ENCODE measurements at regions not wholly inside any gene's neighbourhood (a gene's known extent, or its start where the extent isn't known, plus 50 kb on each side); places are given as distances from the start of the nearest gene placed in this dataset.

DNA sequence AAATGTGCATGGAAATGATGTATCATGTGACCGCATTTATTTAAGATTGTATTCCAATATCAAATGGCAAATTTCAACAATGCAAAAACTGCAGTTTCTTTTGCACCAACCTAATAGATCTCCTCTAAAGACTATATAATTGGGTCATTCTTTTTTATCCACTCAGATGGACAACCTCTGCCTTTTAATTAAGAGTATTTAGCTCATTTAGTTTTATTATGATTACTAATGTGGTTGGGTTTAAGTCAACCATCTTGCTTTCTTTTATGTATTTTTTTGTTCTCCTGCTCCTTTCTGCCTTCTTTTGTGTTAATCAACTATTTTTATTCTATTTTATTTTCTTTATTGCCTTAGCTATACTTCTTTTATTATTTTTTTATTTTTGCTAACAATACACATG, 468.5 kb upstream of the MKI67 start:
- H3K4me3 Mint-ChIP-seq, result no peak overlapping the region
- peaks cover 0 to 6% (median 0%) of the 10 kb centered on the region in 5 donors for H3K27me3 Mint-ChIP-seq
- no peak for DNase-seq
- no peak overlapping the region for H3K27ac Mint-ChIP-seq
- POLR2A ChIA-PET, result no interaction called here
- peaks cover 0 to 28% (median 6%) of the 10 kb centered on the region in 9 donors for H3K9me3 Mint-ChIP-seq
- no peak for ATAC-seq
- H3K36me3 Mint-ChIP-seq, result peaks cover 0 to 12% (median 0%) of the 10 kb centered on the region in 3 donors
- H3K4me1 Mint-ChIP-seq, result no peaks in the 10 kb centered on the region

DNA sequence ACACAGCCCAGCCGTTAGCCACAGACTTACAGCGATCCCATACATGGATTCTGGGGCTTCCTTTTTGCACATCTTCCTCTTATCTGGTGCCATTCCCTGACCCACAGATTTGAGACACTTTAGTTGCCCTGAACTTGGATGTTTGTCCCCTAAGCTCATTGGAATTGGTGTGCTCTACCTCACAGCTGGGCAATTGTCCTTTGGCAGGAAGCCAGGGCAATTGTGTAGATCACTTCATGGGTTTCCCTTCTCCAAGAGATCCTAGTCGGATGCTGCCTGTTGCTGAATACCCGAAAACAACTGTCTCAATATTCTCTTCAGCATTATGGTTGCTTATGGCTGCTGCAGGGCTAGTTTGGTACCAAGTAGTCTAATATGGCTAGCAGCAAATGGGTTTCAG, 470.7 kb upstream of the MKI67 start:
- peaks cover 0 to 12% (median 0%) of the 10 kb centered on the region in 3 donors for H3K36me3 Mint-ChIP-seq
- ATAC-seq, result no peak
- peaks cover 0 to 28% (median 6%) of the 10 kb centered on the region in 9 donors for H3K9me3 Mint-ChIP-seq
- H3K27ac Mint-ChIP-seq, result no peak overlapping the region
- H3K4me1 Mint-ChIP-seq, result no peaks in the 10 kb centered on the region
- no peak overlapping the region for H3K4me3 Mint-ChIP-seq
- no peak for DNase-seq
- H3K27me3 Mint-ChIP-seq, result peaks cover 0 to 6% (median 0%) of the 10 kb centered on the region in 5 donors
- POLR2A ChIA-PET, result no interaction called here

DNA sequence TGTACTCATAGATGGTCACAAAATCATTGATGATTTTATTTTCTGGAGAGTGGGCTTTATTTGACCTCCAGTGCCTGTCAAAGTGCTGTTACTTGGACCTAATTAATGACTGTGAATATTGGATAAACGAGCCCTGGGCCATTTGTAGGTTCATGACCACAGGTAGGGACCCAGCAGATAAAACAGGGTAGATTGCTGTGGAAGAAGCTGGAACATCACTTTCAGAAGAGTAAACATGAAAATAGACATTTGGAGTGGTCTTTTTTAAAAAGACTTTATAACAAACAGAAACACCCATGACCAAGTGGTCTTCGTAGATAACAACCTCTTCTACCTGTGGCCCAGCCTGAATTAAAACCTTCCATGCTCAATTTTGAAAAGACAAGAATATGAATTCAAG, 472.8 kb upstream of the MKI67 start:
- ATAC-seq, result no peak
- Mint-ChIP-seq H3K9me3 (peaks cover 0 to 24% (median 4%) of the 10 kb centered on the region in 9 donors), H3K27me3 (peaks cover 0 to 7% (median 3%) of the 10 kb centered on the region in 5 donors), H3K4me1 (no peaks in the 10 kb centered on the region), H3K36me3 (peaks cover 0 to 12% (median 0%) of the 10 kb centered on the region in 3 donors), H3K27ac (no peak overlapping the region), H3K4me3 (no peak overlapping the region)
- DNase-seq, result no peak
- POLR2A ChIA-PET, result no interaction called here

DNA sequence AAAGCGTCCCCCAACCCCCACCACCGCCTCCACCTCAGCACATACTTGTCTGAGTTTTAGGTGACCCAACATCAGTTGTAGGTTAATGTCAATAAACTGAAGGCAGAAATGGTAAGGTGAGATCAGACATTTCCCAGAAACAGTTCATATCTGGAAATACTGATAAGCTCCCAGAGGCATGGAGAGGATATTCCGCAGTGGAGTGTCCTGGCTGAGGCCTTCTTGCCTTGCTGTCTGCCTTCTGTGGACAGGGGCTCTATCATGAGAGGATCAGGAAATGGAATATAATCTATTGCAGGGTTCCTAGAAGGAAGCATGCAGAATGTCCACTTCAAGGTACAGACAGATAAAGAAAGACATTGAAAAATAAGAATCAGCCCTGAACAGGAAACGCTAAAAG, 473.3 kb upstream of the MKI67 start:
- Mint-ChIP-seq H3K36me3 (peaks cover 0 to 12% (median 0%) of the 10 kb centered on the region in 3 donors), H3K4me1 (no peaks in the 10 kb centered on the region), H3K27me3 (peaks cover 0 to 7% (median 3%) of the 10 kb centered on the region in 5 donors), H3K9me3 (peaks cover 0 to 21% (median 4%) of the 10 kb centered on the region in 9 donors), H3K27ac (no peak overlapping the region), H3K4me3 (no peak overlapping the region)
- POLR2A ChIA-PET, result no interaction called here
- no peak for ATAC-seq
- no peak for DNase-seq

DNA sequence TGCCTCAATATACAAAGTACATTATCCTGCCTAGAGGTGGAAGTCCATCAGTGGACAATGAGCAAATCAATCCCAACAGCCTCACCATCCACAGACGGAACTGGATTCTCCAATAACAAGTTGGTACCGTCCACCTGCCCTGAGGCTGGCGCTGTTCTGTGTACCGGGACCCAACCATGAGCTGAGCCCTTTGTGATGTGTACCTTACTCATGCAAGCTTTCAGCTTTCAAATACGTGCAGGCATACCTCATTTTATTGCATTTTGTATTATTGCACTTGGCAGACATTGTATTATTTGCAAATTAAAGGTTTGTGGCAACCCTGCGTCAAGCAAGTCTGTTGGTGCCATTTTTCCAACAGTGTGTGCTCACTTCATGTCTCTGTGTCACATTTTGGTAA, 476.0 kb upstream of the MKI67 start:
- Mint-ChIP-seq H3K9me3 (no peaks in the 10 kb centered on the region), H3K36me3 (no peaks in the 10 kb centered on the region)
- DNase-seq, result no peak

DNA sequence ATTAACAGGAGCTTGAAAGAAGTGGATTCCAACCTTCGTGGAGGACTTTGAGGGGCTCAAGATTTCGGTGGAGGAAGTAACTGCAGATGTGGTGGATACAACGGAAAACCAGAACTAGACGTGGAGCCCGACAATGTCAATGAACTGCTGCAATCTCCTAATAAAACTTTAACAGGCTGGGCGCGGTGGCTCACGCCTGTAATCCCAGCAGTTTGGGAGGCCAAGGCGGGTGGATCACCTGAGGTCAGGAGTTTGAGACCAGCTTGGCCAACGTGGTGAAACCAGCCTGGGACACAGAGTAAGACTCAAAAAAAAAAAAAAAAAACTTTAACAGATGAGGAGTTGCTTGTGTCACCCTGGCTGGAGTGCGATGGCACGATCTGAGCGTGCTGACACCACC, 477.8 kb upstream of the MKI67 start:
- no peaks in the 10 kb centered on the region for H3K4me1 Mint-ChIP-seq
- H3K27ac Mint-ChIP-seq, result no peak overlapping the region
- no peak overlapping the region for H3K4me3 Mint-ChIP-seq
- no peaks in the 10 kb centered on the region for H3K36me3 Mint-ChIP-seq
- DNase-seq (no peak), ATAC-seq (no peak)
- H3K9me3 Mint-ChIP-seq, result no peaks in the 10 kb centered on the region
- POLR2A ChIA-PET, result no interaction called here
- peaks cover 0 to 11% (median 3%) of the 10 kb centered on the region in 5 donors for H3K27me3 Mint-ChIP-seq

More for the DNA sequence above, 476.0 kb upstream of the MKI67 start:
- no peak overlapping the region for H3K4me3 Mint-ChIP-seq
- no peak overlapping the region for H3K27ac Mint-ChIP-seq
- H3K4me1 Mint-ChIP-seq, result no peaks in the 10 kb centered on the region
- no peak for ATAC-seq
- H3K27me3 Mint-ChIP-seq, result peaks cover 0 to 5% (median 3%) of the 10 kb centered on the region in 5 donors
- POLR2A ChIA-PET, result no interaction called here

DNA sequence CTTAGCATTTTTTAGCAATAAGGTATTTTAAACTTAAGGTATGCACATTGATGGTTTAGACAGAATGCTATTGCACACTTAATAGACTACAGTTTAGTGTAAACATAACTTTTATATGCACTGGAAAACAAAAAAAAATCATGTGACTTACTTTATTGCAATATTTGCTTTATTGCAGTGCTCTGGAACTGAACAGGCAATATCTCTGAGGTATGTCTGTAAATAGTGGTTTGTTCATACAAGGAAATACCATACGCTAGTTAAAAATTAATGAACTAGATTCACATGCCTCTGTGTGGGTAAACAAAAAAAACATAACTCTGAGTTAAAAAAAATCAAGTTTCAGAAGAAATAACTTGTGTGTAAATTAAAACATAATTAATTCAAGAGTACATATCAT, 479.0 kb upstream of the MKI67 start:
- H3K36me3 Mint-ChIP-seq, result no peaks in the 10 kb centered on the region
- DNase-seq (no peak), ATAC-seq (no peak)
- POLR2A ChIA-PET, result no interaction called here
- peaks cover 0 to 11% (median 3%) of the 10 kb centered on the region in 5 donors for H3K27me3 Mint-ChIP-seq
- H3K4me1 Mint-ChIP-seq, result no peaks in the 10 kb centered on the region
- H3K4me3 Mint-ChIP-seq, result no peak overlapping the region
- no peak overlapping the region for H3K27ac Mint-ChIP-seq
- H3K9me3 Mint-ChIP-seq, result no peaks in the 10 kb centered on the region

DNA sequence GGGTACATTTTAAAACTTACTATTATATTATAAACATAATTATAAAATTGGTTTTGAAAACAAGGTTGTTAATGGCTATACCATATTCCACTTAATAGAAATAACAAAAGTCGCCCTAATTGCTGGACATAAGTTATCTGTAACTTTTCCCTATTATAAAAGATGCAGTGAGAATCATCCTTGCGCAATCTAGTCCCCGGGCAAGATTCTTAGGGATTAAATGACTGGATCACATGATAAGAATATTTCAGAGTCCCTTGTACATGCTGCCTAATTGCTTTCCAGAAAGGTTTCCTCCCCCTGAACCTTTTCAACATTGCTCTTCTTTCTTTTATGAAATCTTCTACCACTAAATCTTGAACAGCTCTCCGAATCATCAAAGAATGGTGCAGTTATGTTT, 479.8 kb upstream of the MKI67 start:
- H3K36me3 Mint-ChIP-seq, result no peaks in the 10 kb centered on the region
- POLR2A ChIA-PET, result no interaction called here
- no peaks in the 10 kb centered on the region for H3K9me3 Mint-ChIP-seq
- no peak overlapping the region for H3K4me3 Mint-ChIP-seq
- DNase-seq (no peak), ATAC-seq (no peak)
- H3K4me1 Mint-ChIP-seq, result no peaks in the 10 kb centered on the region
- H3K27ac Mint-ChIP-seq, result no peak overlapping the region
- H3K27me3 Mint-ChIP-seq, result peaks cover 0 to 11% (median 3%) of the 10 kb centered on the region in 5 donors

DNA sequence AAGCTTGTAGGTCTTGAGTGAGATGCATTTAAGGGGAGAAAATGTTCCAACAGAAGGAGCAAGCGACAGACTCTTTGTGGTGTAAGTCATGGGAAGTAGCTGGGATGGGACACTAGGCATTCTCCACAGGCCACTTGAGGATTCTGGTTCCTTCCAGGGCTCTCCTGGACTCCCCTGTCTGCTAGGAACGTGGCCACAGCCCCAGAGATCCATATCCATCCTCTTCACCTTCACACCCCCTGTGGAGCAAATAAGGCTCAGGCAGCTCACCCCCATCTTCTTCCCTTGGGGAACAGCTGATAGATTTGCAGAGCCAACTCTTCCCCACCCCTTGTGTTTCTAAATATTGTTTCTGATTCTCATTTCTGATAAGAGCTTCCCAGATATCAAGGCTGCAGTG, 482.6 kb upstream of the MKI67 start:
- no peak overlapping the region for H3K4me3 Mint-ChIP-seq
- H3K27ac Mint-ChIP-seq, result no peak overlapping the region
- DNase-seq (no peak), ATAC-seq (no peak)
- H3K36me3 Mint-ChIP-seq, result no peaks in the 10 kb centered on the region
- H3K9me3 Mint-ChIP-seq, result no peaks in the 10 kb centered on the region
- H3K4me1 Mint-ChIP-seq, result no peaks in the 10 kb centered on the region
- H3K27me3 Mint-ChIP-seq, result peaks cover 0 to 11% (median 4%) of the 10 kb centered on the region in 5 donors
- POLR2A ChIA-PET, result no interaction called here

DNA sequence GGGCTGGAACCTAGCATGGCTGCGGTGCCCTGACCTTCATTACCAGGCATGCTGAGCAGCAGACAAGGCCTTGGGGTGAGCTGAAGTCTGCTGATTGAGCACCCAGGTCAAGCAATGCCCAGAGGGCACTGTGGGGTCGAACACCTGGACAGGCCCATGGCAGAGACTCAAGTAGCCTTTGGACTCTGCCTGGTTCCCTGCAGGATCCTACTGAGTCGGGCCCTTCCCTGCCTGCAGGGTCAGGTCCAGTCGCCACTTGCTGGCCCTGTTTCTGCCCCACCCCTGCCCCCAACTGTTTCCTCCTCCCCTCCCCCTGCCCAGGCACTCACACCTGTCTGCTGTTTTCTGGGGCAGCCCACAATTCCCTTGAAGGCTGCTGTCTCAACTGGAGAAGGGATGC, 483.2 kb upstream of the MKI67 start:
- POLR2A ChIA-PET, result no interaction called here
- Mint-ChIP-seq H3K36me3 (no peaks in the 10 kb centered on the region), H3K27me3 (peaks cover 0 to 15% (median 4%) of the 10 kb centered on the region in 5 donors), H3K27ac (no peak overlapping the region), H3K9me3 (no peaks in the 10 kb centered on the region), H3K4me3 (no peak overlapping the region), H3K4me1 (no peaks in the 10 kb centered on the region)
- no peak for DNase-seq
- ATAC-seq, result no peak

DNA sequence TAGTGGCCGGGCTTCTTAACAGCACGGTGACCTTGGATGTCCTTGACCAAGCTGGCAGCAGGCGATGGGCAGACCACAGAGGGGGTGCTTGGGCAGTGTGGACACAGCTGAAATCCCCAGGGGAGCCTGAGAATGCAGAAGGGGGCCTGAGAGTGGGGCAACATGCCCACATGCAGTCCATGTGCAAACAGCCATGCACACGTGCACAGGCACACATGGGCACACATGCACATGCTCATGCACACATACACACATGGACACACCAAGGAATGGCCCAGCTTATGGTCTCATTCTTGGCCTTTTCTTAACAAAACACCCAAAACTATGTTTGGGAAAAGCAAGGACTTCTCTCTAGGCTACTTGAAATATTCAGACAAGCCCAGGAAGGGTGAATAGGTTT, 483.9 kb upstream of the MKI67 start:
- no peak overlapping the region for H3K27ac Mint-ChIP-seq
- H3K4me1 Mint-ChIP-seq, result no peaks in the 10 kb centered on the region
- H3K4me3 Mint-ChIP-seq, result no peak overlapping the region
- H3K36me3 Mint-ChIP-seq, result no peaks in the 10 kb centered on the region
- DNase-seq (no peak), ATAC-seq (no peak)
- no peaks in the 10 kb centered on the region for H3K9me3 Mint-ChIP-seq
- POLR2A ChIA-PET, result no interaction called here
- peaks cover 0 to 15% (median 4%) of the 10 kb centered on the region in 5 donors for H3K27me3 Mint-ChIP-seq

DNA sequence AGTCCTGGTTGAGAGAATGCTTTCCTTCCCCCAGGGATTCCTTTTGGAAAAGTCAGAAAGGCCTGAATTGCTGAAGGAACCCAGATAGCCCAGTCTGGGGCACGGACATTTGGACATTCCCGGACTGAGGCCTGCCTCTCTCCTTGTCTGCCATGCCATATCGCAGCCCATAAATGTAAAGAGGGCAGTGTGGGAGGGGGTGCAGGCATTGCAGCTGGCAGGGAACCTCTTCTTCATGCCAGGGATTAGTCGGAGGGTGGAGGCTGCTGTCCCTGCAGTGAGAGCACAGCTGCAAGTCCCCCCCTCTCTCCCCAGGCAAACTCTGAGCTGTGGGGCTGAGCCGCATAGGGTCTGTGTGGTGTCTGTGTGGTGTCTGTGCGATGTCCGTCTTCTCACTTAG, 486.0 kb upstream of the MKI67 start:
- Mint-ChIP-seq H3K9me3 (no peaks in the 10 kb centered on the region), H3K36me3 (no peaks in the 10 kb centered on the region), H3K4me3 (no peak overlapping the region), H3K27ac (no peak overlapping the region), H3K4me1 (no peaks in the 10 kb centered on the region), H3K27me3 (peaks cover 0 to 15% (median 4%) of the 10 kb centered on the region in 5 donors)
- POLR2A ChIA-PET, result no interaction called here
- DNase-seq (no peak), ATAC-seq (no peak)

DNA sequence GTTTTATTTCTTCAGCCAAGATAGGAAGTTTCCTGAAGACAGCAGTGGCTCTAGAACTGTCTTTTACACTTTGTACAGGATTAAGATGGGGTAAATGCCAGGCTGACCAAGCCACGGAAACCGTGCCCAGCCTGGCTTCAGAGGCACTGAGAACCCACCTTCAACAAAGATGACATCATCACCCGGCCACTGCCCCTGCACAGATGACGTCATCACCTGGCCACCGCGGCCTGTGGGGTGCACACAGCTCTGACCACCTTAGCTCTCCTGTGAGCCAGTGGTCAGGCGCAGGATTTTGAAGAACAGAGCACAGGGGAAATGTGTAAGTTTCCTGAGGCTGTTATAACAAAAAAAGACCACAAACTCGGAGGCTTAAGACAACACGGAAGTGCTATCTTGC, 486.4 kb upstream of the MKI67 start:
- DNase-seq (no peak), ATAC-seq (no peak)
- H3K27me3 Mint-ChIP-seq, result peaks cover 0 to 13% (median 1%) of the 10 kb centered on the region in 5 donors
- no peak overlapping the region for H3K4me3 Mint-ChIP-seq
- H3K9me3 Mint-ChIP-seq, result no peaks in the 10 kb centered on the region
- POLR2A ChIA-PET, result no interaction called here
- H3K4me1 Mint-ChIP-seq, result no peaks in the 10 kb centered on the region
- H3K36me3 Mint-ChIP-seq, result no peaks in the 10 kb centered on the region
- H3K27ac Mint-ChIP-seq, result no peak overlapping the region

DNA sequence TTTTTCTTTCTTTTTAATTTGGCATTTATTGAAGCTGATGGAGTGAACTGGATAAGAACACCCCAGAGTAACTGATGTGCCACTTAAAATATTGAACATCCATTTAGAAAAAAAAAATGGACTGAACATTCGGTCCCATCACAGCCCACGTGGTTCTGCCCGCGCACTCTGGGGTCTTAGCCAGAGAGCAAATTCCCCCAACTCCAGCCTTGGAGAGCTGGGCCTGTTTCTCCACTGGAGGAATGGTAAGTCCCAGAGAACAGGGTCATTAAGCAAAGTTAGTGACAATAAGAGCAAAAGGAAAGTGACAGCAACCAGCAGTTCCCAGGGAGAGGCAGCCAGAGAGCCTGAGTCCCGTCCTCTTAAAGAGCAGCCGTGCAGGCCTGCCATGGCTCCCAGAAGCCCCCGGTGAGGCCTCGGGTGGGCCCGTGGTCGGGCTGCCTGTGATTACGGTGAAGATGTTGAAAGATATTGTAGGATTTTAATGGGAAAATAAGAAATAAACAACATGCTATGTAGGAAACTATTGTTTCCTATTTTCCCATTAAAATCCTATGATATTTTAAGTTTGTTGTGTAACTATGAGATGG, 487.9 kb upstream of the MKI67 start:
- Mint-ChIP-seq H3K36me3 (no peaks in the 10 kb centered on the region), H3K27ac (no peak overlapping the region), H3K4me1 (no peaks in the 10 kb centered on the region), H3K4me3 (no peak overlapping the region), H3K9me3 (no peaks in the 10 kb centered on the region), H3K27me3 (peaks cover 0 to 9% (median 3%) of the 10 kb centered on the region in 5 donors)
- ATAC-seq, result no peak
- POLR2A ChIA-PET, result no interaction called here
- DNase-seq, result no peak
